ENCODE measurements at regions not wholly inside any gene's neighbourhood (a gene's known extent, or its start where the extent isn't known, plus 50 kb on each side); places are given as distances from the start of the nearest gene placed in this dataset.

- no peak overlapping the region for H3K4me3 ChIP-seq (replicated peaks; ENCODE audit: low read depth, low read length)
- TF ChIP-seq, protein P1, sequence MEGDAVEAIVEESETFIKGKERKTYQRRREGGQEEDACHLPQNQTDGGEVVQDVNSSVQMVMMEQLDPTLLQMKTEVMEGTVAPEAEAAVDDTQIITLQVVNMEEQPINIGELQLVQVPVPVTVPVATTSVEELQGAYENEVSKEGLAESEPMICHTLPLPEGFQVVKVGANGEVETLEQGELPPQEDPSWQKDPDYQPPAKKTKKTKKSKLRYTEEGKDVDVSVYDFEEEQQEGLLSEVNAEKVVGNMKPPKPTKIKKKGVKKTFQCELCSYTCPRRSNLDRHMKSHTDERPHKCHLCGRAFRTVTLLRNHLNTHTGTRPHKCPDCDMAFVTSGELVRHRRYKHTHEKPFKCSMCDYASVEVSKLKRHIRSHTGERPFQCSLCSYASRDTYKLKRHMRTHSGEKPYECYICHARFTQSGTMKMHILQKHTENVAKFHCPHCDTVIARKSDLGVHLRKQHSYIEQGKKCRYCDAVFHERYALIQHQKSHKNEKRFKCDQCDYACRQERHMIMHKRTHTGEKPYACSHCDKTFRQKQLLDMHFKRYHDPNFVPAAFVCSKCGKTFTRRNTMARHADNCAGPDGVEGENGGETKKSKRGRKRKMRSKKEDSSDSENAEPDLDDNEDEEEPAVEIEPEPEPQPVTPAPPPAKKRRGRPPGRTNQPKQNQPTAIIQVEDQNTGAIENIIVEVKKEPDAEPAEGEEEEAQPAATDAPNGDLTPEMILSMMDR (IDR thresholded peaks at IDR 0.05; ENCODE audit: low read length, missing control alignments) = no peak
- no peak for DNase-seq (ENCODE audit: low read depth)
Measured at GRCh38 chr6:99833034-99833433, 161.0 kb downstream of the MCHR2 start.

DNA sequence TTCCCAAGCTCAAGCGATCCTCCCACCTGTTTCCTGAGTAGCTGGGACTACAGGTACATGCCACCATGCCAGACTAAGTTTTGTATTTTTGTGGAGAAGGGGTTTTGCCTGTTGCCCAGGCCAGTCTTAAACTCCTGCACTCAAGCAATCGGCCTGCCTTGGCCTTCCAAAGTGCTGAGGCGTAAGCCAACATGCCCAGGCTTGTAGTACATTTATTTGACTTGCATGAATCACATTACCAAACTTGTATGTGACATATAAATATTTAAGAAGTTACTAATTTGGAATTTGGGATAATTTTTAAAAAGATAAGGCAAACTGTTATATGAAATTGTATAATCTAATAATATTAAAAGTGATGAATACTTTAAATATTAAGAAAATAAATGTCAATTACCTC is 157.6 kb downstream of the MCHR2 start:
- TF ChIP-seq, protein P1 (IDR thresholded peaks at IDR 0.05; ENCODE audit: low read length, missing control alignments) = no peak
- H3K4me3 ChIP-seq (replicated peaks; ENCODE audit: low read depth, low read length) = no peak overlapping the region
- no peak for DNase-seq (ENCODE audit: low read depth)

- DNase-seq (ENCODE audit: low read depth) = no peak
- no peak overlapping the region for H3K4me3 ChIP-seq (replicated peaks; ENCODE audit: low read depth, low read length)
- TF ChIP-seq, protein P1 (IDR thresholded peaks at IDR 0.05; ENCODE audit: low read length, missing control alignments) = no peak
Measured at GRCh38 chr6:99838607-99839006, 155.4 kb downstream of the MCHR2 start.

DNA sequence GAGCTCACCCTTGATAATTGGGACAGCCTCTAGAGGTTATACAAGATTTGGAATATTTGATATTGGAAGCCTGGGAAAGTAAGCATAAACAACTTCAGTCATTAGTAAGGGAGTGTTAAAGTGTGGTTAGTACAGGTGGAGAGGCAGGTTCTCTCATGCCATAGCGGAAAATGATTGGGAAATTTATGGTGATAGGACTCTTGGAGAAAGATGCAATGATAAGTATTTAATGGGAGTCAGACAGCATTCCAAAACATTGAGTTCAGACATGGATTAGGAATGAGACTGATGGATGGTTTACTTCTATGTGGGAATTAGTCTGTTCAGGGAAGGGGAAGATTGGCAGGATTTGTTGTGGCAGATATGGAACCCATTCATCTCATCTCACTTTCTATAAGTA is 152.7 kb downstream of the MCHR2 start:
- DNase-seq (ENCODE audit: low read depth) = no peak
- H3K4me3 ChIP-seq (replicated peaks; ENCODE audit: low read depth, low read length) = no peak overlapping the region
- TF ChIP-seq, protein P1 (IDR thresholded peaks at IDR 0.05; ENCODE audit: low read length, missing control alignments) = no peak

DNA sequence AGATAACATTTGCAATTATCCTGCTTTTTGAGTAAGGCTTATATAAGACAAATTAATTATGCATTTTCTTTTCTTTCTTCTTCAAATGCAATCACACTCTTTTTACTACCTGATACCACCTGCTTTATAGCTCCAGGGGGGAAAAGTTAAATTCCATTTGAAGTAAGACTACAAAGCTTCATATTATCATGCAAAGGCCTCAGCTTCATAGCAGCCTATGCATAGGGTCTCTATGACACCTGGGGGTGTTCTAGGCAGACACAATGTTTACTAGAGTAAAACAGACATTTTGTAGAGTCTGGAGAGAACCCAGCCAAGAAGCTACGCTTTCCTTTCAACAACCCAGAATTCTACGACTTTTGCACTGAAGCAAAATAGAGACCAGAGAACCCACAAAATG is 148.0 kb downstream of the MCHR2 start:
- H3K4me3 ChIP-seq (replicated peaks; ENCODE audit: low read depth, low read length) = no peak overlapping the region
- TF ChIP-seq, protein P1 (IDR thresholded peaks at IDR 0.05; ENCODE audit: low read length, missing control alignments) = no peak
- DNase-seq (ENCODE audit: low read depth) = no peak

DNA sequence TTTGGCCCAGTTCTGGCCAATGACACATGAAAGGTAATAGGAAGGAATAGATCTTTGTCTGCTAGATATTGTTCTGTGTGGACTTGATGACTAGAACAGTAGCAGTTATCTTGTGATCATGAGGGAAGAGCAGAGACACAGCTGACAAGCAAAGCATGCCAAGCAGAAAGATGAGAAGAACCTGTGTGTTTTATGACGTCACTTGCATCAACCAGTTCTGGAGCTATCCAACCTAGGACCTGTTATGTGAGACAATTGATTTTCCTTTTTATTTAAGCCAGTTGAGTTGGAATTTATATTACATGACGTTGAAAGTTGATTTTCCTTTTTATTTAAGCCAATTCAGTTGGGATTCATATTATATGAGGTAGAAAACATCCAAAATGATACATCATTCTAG is 143.2 kb downstream of the MCHR2 start:
- TF ChIP-seq, protein P1 (IDR thresholded peaks at IDR 0.05; ENCODE audit: low read length, missing control alignments) = no peak
- no peak for DNase-seq (ENCODE audit: low read depth)
- H3K4me3 ChIP-seq (replicated peaks; ENCODE audit: low read depth, low read length) = no peak overlapping the region

DNA sequence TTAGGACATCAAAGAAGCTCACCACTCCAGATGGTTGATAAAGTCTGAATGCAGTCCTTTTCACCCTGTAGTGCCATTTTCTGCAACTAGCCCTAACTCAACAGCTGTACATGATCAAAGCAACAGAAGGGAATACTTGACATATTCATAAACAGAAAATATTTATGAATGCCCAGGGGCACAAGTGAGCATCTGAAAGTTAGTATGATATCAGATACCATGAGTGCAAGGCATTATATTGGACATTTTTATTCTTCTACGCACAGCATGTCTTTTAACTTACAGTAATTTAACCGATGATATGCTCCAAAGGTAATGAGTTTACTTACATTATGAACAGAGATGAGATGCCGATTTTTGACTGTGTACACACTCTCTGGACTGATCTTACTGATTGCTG is 142.0 kb downstream of the MCHR2 start:
- TF ChIP-seq, protein P1 (IDR thresholded peaks at IDR 0.05; ENCODE audit: low read length, missing control alignments) = no peak
- DNase-seq (ENCODE audit: low read depth) = no peak
- H3K4me3 ChIP-seq (replicated peaks; ENCODE audit: low read depth, low read length) = no peak overlapping the region

Measured in fibroblast of pulmonary artery (primary cell).